ENCODE measurements at regions not wholly inside any gene's neighbourhood (a gene's known extent, or its start where the extent isn't known, plus 50 kb on each side); places are given as distances from the start of the nearest gene placed in this dataset.

DNA sequence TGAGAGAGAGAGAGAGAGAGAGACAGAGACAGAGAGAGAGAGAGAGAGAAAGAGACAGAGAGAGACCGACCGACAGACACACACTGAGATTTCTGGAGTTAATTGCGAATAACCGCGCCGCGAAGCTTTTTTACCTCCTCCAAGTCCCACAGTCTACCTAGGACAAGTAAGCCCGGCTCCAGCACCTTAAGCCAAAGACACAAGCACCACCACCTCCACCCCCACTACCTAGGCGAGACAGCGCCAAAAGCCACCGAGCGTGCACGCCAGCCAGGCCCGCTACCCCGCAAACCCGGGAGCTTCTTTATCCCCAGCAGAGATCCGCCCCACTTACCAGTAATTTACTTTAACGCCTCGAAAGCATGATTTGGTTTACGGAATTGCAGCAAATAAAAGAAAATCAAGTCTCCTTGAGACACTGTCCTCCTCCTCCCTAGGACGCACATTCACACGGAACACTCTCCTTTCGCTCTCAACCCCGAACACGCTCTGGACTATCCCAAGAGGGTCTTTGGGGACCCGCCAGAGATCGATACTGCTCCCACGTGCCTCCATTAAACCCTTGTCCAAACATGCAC is 649.6 kb upstream of the DIPK2B start:
- Histone ChIP-seq H3K27ac (ENCODE audit: low read depth, low read length, poor library complexity, severe bottlenecking) (no peak overlapping the region), H3K4me1 (ENCODE audit: insufficient read depth, low read length, severe bottlenecking) (no peaks in the 10 kb centered on the region), H3K4me3 (ENCODE audit: low read depth, low read length, poor library complexity, severe bottlenecking) (no peak overlapping the region)

DNA sequence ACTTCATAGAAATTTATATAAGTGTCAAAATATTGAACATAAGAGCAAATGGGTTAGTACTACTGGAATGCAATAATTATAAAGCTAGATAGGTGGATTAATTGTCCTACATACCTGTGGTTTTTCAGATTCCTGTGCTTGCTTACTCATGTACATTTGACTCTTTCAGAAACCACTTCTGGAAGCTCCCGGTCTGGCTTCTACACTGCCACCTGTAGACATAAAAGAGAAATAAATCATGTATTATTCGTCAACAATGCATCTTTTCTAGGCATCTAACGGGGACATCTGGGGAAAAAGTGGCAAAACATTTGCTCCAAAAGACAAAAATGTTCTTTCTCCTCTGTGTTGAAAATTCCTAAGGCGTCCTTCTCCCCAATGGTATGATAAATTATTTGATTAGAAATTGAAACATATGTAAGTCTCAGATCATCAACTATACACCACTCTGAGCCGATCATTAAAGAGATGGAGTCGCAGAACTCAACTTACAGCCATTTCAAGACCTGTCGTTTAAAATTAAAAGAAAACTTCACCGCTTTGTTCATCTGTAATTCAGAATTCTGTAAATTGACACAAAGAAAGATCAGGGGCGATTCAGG is 648.7 kb upstream of the DIPK2B start:
- no peak overlapping the region for H3K4me2 ChIP-seq (ENCODE audit: low read length)
- no peak overlapping the region for H3K4me3 ChIP-seq (ENCODE audit: low read depth, low read length, poor library complexity, severe bottlenecking)
- no peaks in the 10 kb centered on the region for H3K36me3 ChIP-seq (ENCODE audit: insufficient read depth, low read length)
- no peak overlapping the region for H3K27ac ChIP-seq (ENCODE audit: low read depth, low read length, poor library complexity, severe bottlenecking)
- TF ChIP-seq, protein P1, sequence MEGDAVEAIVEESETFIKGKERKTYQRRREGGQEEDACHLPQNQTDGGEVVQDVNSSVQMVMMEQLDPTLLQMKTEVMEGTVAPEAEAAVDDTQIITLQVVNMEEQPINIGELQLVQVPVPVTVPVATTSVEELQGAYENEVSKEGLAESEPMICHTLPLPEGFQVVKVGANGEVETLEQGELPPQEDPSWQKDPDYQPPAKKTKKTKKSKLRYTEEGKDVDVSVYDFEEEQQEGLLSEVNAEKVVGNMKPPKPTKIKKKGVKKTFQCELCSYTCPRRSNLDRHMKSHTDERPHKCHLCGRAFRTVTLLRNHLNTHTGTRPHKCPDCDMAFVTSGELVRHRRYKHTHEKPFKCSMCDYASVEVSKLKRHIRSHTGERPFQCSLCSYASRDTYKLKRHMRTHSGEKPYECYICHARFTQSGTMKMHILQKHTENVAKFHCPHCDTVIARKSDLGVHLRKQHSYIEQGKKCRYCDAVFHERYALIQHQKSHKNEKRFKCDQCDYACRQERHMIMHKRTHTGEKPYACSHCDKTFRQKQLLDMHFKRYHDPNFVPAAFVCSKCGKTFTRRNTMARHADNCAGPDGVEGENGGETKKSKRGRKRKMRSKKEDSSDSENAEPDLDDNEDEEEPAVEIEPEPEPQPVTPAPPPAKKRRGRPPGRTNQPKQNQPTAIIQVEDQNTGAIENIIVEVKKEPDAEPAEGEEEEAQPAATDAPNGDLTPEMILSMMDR (IDR thresholded peaks at IDR 0.05; ENCODE audit: low read length), result peak; percentile 11; the same call in 1 of the 2 replicates
- no peak for TF ChIP-seq EZH2 (IDR thresholded peaks at IDR 0.05; ENCODE audit: borderline replicate concordance, low read length)
- H4K20me1 ChIP-seq (ENCODE audit: insufficient read depth, low read length), result no peaks in the 10 kb centered on the region
- H3K4me1 ChIP-seq (ENCODE audit: insufficient read depth, low read length, severe bottlenecking), result no peaks in the 10 kb centered on the region
- H3F3A ChIP-seq (ENCODE audit: insufficient read depth, low read length), result no peaks in the 10 kb centered on the region
- no peak overlapping the region for H2AFZ ChIP-seq (ENCODE audit: low read length)
- H3K79me2 ChIP-seq (ENCODE audit: insufficient read depth, low read length), result no peaks in the 10 kb centered on the region
- no peaks in the 10 kb centered on the region for H3K9me3 ChIP-seq (ENCODE audit: low read length)
- H3K9me2 ChIP-seq (ENCODE audit: low read depth, low read length), result no peaks in the 10 kb centered on the region
- no peaks in the 10 kb centered on the region for H3K27me3 ChIP-seq (ENCODE audit: insufficient read depth, low read length)
- no peak overlapping the region for H3K9ac ChIP-seq (ENCODE audit: low read length)

More for the DNA sequence above, 649.6 kb upstream of the DIPK2B start:
- H3K27me3 ChIP-seq (ENCODE audit: insufficient read depth, low read length), result no peaks in the 10 kb centered on the region
- H4K20me1 ChIP-seq (ENCODE audit: insufficient read depth, low read length), result no peaks in the 10 kb centered on the region
- H3K36me3 ChIP-seq (ENCODE audit: insufficient read depth, low read length), result no peaks in the 10 kb centered on the region
- H3K9ac ChIP-seq (ENCODE audit: low read length), result no peak overlapping the region
- H3K9me2 ChIP-seq (ENCODE audit: low read depth, low read length), result no peaks in the 10 kb centered on the region
- no peak overlapping the region for H3K4me2 ChIP-seq (ENCODE audit: low read length)
- H3F3A ChIP-seq (ENCODE audit: insufficient read depth, low read length), result no peaks in the 10 kb centered on the region
- no peaks in the 10 kb centered on the region for H3K9me3 ChIP-seq (ENCODE audit: low read length)
- TF ChIP-seq, protein P1 (IDR thresholded peaks at IDR 0.05; ENCODE audit: low read length), result no peak
- no peak for TF ChIP-seq EZH2 (IDR thresholded peaks at IDR 0.05; ENCODE audit: borderline replicate concordance, low read length)
- H2AFZ ChIP-seq (ENCODE audit: low read length), result no peak overlapping the region
- no peaks in the 10 kb centered on the region for H3K79me2 ChIP-seq (ENCODE audit: insufficient read depth, low read length)

DNA sequence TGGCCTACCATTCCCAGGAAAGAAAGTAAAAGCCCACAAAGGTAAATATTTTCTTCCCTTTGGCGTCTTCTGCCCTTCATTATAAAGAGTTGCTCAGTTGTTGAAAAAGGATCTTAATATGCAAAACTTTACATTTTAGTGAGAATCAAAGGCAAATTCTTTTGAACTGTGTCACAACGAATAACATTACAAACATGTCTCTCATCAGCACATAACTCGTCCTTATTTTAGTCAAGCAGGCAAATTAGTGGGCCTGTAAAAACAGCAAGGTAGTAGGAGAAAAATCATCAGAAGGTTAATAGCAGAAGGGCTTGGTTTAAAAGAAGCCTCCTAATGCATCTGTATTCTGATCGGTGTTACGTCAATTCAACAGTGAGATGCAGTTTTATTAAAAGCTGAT is 647.3 kb upstream of the DIPK2B start:
- no peaks in the 10 kb centered on the region for H3K36me3 ChIP-seq (ENCODE audit: insufficient read depth, low read length)
- no peaks in the 10 kb centered on the region for H3K9me3 ChIP-seq (ENCODE audit: low read length)
- H3K4me1 ChIP-seq (ENCODE audit: insufficient read depth, low read length, severe bottlenecking), result no peaks in the 10 kb centered on the region
- H3K4me3 ChIP-seq (ENCODE audit: low read depth, low read length, poor library complexity, severe bottlenecking), result no peak overlapping the region
- H3K9ac ChIP-seq (ENCODE audit: low read length), result no peak overlapping the region
- no peaks in the 10 kb centered on the region for H3K9me2 ChIP-seq (ENCODE audit: low read depth, low read length)
- H2AFZ ChIP-seq (ENCODE audit: low read length), result no peak overlapping the region
- TF ChIP-seq, protein P1 (IDR thresholded peaks at IDR 0.05; ENCODE audit: low read length), result no peak
- TF ChIP-seq EZH2 (IDR thresholded peaks at IDR 0.05; ENCODE audit: borderline replicate concordance, low read length), result no peak
- H3K79me2 ChIP-seq (ENCODE audit: insufficient read depth, low read length), result no peaks in the 10 kb centered on the region
- no peaks in the 10 kb centered on the region for H3K27me3 ChIP-seq (ENCODE audit: insufficient read depth, low read length)
- no peak overlapping the region for H3K4me2 ChIP-seq (ENCODE audit: low read length)
- H4K20me1 ChIP-seq (ENCODE audit: insufficient read depth, low read length), result no peaks in the 10 kb centered on the region
- no peak overlapping the region for H3K27ac ChIP-seq (ENCODE audit: low read depth, low read length, poor library complexity, severe bottlenecking)
- no peaks in the 10 kb centered on the region for H3F3A ChIP-seq (ENCODE audit: insufficient read depth, low read length)

All from OCI-LY1 (cell line).